ENCODE measurements at regions not wholly inside any gene's neighbourhood (a gene's known extent, or its start where the extent isn't known, plus 50 kb on each side); places are given as distances from the start of the nearest gene placed in this dataset.

GRCh38 chr7:25395976-25396375, 167.7 kb upstream of the NPVF start:
- no peak for DNase-seq (ENCODE audit: low spot score)

- DNase-seq (ENCODE audit: low spot score), result no peak
Measured at GRCh38 chr7:25396668-25397067, 168.4 kb upstream of the NPVF start.

- no peak for DNase-seq (ENCODE audit: low spot score)
Measured at GRCh38 chr7:25398418-25398817, 170.1 kb upstream of the NPVF start.

GRCh38 chr7:25399000-25399750, 170.9 kb upstream of the NPVF start:
- DNase-seq (ENCODE audit: low spot score), result no peak

- no peak for DNase-seq (ENCODE audit: low spot score)
Measured at GRCh38 chr7:25402532-25402931, 174.2 kb upstream of the NPVF start.

- no peak for DNase-seq (ENCODE audit: low spot score)
Measured at GRCh38 chr7:25405736-25406135, 177.4 kb upstream of the NPVF start.

- DNase-seq (ENCODE audit: low spot score), result no peak
Measured at GRCh38 chr7:25407053-25407452, 178.8 kb upstream of the NPVF start.

- DNase-seq (ENCODE audit: low spot score), result no peak
Measured at GRCh38 chr7:25408012-25408687, 179.9 kb upstream of the NPVF start.

GRCh38 chr7:25408876-25409275, 180.6 kb upstream of the NPVF start:
- no peak for DNase-seq (ENCODE audit: low spot score)

- DNase-seq (ENCODE audit: low spot score), result no peak
Measured at GRCh38 chr7:25409897-25410636, 181.8 kb upstream of the NPVF start.

GRCh38 chr7:25420771-25421170, 192.5 kb upstream of the NPVF start:
- no peak for DNase-seq (ENCODE audit: low spot score)

GRCh38 chr7:25424113-25424512, 195.8 kb upstream of the NPVF start:
- DNase-seq (ENCODE audit: low spot score), result no peak

- DNase-seq (ENCODE audit: low spot score), result no peak
Measured at GRCh38 chr7:25424855-25425254, 196.6 kb upstream of the NPVF start.

- no peak for DNase-seq (ENCODE audit: low spot score)
Measured at GRCh38 chr7:25427721-25428120, 199.4 kb upstream of the NPVF start.

- DNase-seq (ENCODE audit: low spot score), result no peak
Measured at GRCh38 chr7:25429731-25430130, 201.4 kb upstream of the NPVF start.

- no peak for DNase-seq (ENCODE audit: low spot score)
Measured at GRCh38 chr7:25430200-25430931, 202.1 kb upstream of the NPVF start.

GRCh38 chr7:25431956-25432450, 203.7 kb upstream of the NPVF start:
- no peak for DNase-seq (ENCODE audit: low spot score)

- no peak for DNase-seq (ENCODE audit: low spot score)
Measured at GRCh38 chr7:25432807-25433206, 204.5 kb upstream of the NPVF start.

- no peak for DNase-seq (ENCODE audit: low spot score)
Measured at GRCh38 chr7:25436413-25436812, 208.1 kb upstream of the NPVF start.

- DNase-seq (ENCODE audit: low spot score), result no peak
Measured at GRCh38 chr7:25437308-25437707, 209.0 kb upstream of the NPVF start.

GRCh38 chr7:25444991-25445390, 216.7 kb upstream of the NPVF start:
- DNase-seq (ENCODE audit: low spot score), result no peak

- DNase-seq (ENCODE audit: low spot score), result no peak
Measured at GRCh38 chr7:25448301-25448700, 220.0 kb upstream of the NPVF start.
